ENCODE measurements at regions not wholly inside any gene's neighbourhood (a gene's known extent, or its start where the extent isn't known, plus 50 kb on each side); places are given as distances from the start of the nearest gene placed in this dataset.

- TF ChIP-seq KLF16 (CRISPR knock-in tag; IDR thresholded peaks at IDR 0.05): no peak
- TF ChIP-seq IRF2 (CRISPR knock-in tag; IDR thresholded peaks at IDR 0.05): no peak
- TF ChIP-seq ZNF768 (CRISPR knock-in tag; IDR thresholded peaks at IDR 0.05): no peak
Measured at GRCh38 chrX:150155436-150156035, 207.6 kb upstream of the MAMLD1 start.

Data from HepG2 (cell line).